ENCODE measurements at regions not wholly inside any gene's neighbourhood (a gene's known extent, or its start where the extent isn't known, plus 50 kb on each side); places are given as distances from the start of the nearest gene placed in this dataset.

- TF ChIP-seq POLR2A (IDR thresholded peaks at IDR 0.05; ENCODE audit: low read depth, low read length) = no peak
- TF ChIP-seq POLR2AphosphoS5 (IDR thresholded peaks at IDR 0.05; ENCODE audit: low read depth, low read length) = no peak
Measured at GRCh38 chr21:17688912-17689874, 76.5 kb upstream of the BTG3 start.

Measured in GM12892 (cell line).